GM12891 (cell line): ENCODE measurements at regions not wholly inside any gene's neighbourhood (a gene's known extent, or its start where the extent isn't known, plus 50 kb on each side); places are given as distances from the start of the nearest gene placed in this dataset.

Experiments
- POLR2A ChIP-seq: IDR thresholded peaks from 2 replicates; pipeline ENCODE4 v1.6.1; 2011; ENCODE audit warnings: low read depth, low read length, control low read depth
- SPI1 ChIP-seq: IDR thresholded peaks from 2 replicates; pipeline ENCODE4 v1.6.1; 2011; ENCODE audit warnings: low read depth, low read length, control low read depth

DNA sequence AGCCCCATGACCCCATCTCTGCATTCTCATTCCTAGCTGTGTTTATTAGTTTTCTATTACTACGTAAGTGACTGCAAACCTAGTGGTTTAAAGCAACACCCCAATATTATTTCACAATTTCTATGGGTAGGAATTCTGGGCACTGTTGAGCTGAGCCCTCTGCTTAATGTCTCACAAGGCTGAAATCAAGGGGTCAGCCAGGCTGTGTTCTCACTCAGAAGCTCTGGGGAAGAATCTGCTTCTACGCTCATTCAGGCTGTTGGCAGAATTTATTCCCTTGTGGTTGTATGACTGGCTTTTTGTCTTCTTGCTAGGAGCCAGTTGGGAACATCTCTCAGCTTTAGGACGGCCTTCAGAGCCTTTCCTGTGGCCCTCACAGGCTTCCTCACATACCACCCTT lies 181.0 kb downstream of the GIPC2 start:
- TF ChIP-seq SPI1 (no peak), POLR2A (no peak)
